Right hindlimb (tissue), 1 donor: ENCODE measurements at regions not wholly inside any gene's neighbourhood (a gene's known extent, or its start where the extent isn't known, plus 50 kb on each side); places are given as distances from the start of the nearest gene placed in this dataset.
"Not testable (repeated sequence)": the region's sequence is repeated elsewhere in the genome, so short reads cannot be mapped to it uniquely, and the experiment has no call there.

Source experiments
- DNase-seq: peaks from one replicate; pipeline ENCODE4 v3.0.0-alpha.2; 2018

GRCh38 chr4:154030152-154030551 lies 241.3 kb upstream of the SFRP2 start:
- DNase-seq, result no peak

DNA sequence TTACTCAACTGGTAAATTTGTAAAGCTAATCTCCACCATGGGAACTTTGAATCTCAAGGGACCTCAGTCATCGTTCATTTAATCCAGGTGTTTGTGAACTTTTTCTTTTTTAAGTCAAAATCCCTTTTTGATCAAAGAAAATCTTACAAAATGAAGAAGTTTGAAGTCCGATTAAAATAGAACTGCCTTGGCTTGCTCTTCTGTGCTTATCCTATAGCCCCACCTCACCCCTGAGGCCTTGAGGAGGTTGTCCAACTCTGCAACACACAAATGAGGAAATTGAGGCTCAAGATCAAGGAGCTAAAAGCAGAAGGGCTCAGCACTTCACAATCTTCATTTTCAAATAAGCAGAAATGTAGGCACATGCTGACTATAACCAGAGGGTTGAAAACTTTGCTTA lies 240.3 kb upstream of the SFRP2 start:
- no peak for DNase-seq

GRCh38 chr4:154025110-154025509 lies 236.2 kb upstream of the SFRP2 start:
- DNase-seq, result no peak

- no peak for DNase-seq
Measured at GRCh38 chr4:154024097-154024694, 235.3 kb upstream of the SFRP2 start.

GRCh38 chr4:154023671-154024070 lies 234.8 kb upstream of the SFRP2 start:
- not testable (repeated sequence) for DNase-seq

DNA sequence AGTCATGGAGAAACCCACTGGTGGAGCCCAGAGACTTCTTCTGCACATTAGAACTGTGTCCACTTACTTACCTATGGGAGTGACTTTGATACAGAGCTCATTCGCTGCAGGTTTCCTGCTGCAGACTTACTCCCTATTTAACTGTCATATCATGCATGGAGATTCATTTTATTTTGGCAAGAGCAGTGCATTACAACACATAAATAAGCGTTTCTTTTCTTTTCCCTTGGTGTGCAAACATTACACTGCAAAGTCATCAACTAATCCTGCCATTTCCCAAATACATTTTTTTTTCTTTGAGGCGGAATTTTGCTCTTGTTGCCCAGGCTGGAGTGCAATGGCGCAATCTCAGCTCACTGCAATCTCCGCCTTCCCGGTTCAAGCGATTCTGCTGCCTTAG lies 230.9 kb upstream of the SFRP2 start:
- DNase-seq, result no peak

DNA sequence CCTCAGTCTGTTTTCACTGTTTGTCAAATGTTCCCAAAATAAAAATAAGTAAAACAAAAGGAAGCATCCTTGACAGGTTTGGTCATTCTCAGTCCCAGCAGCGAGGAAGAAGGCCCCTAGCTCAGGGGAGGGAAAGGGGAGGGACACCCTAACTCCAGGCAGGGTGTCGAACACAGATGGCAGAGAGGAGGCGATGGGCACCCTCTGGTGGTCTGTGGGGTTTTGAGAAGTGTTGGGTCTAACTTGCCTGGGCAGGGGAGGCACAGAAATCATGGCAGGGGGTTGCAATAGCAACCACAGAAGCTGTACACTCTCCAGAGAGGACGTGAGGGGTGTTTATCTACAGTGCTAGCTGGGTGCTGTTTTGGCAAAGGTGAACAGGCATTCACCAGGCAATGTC lies 229.8 kb upstream of the SFRP2 start:
- DNase-seq, result no peak

DNA sequence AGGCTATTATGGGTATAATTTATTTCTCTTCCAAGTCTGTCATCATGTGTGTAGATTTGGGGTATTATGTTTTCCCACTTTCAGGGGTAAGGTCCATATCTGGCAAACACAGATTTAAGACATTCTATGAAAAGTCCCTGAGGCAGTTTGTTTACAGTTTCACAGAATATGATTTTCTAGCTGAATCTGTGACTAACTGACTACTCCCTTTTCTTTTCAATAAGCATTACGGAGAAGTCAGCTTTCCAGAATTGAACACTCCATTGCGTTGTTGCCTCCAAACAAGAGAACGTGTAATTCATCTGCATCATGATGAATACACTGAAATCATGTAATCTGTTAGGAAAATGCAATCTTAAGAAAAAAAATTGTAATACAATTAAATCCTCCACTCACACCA lies 226.7 kb upstream of the SFRP2 start:
- DNase-seq, result no peak

DNA sequence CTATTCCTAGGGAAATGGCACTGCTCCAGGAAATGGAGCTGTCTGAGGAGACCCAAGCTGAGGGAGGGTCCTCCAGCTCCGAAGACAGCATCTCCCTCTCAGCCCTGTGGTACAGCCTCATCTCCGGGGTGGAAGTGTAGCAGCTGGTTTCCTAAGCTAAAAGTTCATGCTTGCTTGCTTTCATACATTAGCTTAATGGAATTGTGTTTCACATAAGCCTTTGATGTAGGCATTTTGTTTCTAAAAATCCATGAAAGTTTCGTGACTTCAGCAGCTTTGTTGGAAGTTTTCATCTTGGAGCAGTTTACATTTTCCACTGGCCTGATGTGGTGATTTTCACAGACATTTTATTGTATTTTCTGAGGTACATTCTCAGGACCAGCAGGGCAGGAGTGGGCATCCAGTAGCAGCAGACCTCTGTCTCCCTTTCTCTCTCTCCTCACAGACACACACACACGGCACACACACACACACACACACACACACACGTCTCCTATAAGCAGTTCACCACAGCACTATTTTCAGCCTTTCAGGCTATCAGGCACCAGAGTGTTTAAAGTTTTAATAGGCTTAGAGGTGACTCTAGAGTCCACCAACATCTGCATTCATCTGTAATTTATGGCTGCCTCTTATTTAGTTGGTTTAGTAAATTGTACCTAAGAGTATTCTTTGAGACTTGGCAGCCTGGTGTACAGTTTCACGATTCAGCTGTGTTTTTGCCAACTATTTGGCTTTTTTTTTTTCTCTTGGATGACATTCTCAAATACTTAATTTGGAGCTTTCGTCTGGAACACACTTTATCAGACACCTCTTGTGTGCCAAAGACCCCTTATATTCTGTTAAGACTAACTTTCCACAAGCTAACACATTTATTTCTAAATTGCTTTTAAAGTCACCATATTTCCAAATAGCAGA lies 225.8 kb upstream of the SFRP2 start:
- peak; percentile 70 for DNase-seq

- no peak for DNase-seq
Measured at GRCh38 chr4:154013576-154013975, 224.7 kb upstream of the SFRP2 start.

- DNase-seq, result peak; percentile 88
Measured at GRCh38 chr4:154010371-154010770, 221.5 kb upstream of the SFRP2 start.

DNA sequence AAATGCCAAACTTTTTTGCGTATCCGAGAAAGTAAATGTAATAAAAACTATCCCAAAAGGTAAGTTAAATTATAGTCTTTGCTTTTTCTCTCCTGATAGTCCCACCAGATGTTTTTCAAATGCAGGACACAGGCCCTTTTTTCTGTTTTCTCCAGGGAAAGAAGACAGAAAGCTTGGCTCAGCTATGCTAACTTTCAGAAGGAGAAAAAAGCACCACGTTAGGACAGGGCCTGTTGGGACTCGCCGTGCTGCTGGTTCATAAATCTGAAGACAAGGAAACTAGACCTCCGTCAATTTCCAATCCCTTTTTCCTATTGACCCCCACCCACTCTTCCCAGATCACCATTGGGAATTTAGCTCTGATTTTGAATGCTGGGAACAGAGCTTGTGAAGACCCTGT lies 220.9 kb upstream of the SFRP2 start:
- DNase-seq, result no peak

DNA sequence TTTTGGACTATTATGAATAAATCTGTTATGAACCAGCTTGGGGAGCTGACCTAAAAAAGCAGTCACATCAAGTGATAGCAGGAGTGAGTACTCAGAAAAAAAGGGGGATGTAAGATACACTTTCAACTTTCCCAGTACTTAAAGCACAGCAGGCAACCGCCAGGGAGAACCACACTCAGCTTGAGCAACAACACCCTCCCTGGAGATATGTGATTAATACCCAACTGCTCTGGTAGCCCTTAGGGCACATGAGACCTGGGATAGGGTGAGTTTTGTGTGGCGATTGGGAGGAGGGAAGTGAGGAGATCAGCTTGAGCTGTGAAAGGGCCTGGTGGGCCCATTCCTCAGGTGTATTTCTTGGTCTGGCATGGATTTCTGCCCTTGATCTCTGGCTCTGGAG lies 220.3 kb upstream of the SFRP2 start:
- DNase-seq, result no peak

DNA sequence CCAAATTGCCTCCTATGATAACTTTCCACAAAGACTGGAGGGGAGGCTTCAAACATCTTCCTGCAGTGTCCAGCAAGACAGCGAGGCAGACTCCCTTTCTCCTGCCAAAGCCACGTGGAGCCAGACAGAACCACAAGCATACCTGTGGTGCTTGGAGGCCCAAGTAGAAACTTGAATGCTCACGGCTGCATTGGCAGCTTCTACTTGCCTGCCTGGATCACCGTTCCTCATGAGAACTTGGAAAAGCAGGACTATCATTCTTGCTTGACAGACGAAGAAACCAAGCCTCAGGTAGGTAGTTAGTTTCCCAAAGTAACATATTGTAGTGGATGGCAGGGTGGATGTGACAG lies 216.3 kb upstream of the SFRP2 start:
- DNase-seq, result peak; percentile 35

DNA sequence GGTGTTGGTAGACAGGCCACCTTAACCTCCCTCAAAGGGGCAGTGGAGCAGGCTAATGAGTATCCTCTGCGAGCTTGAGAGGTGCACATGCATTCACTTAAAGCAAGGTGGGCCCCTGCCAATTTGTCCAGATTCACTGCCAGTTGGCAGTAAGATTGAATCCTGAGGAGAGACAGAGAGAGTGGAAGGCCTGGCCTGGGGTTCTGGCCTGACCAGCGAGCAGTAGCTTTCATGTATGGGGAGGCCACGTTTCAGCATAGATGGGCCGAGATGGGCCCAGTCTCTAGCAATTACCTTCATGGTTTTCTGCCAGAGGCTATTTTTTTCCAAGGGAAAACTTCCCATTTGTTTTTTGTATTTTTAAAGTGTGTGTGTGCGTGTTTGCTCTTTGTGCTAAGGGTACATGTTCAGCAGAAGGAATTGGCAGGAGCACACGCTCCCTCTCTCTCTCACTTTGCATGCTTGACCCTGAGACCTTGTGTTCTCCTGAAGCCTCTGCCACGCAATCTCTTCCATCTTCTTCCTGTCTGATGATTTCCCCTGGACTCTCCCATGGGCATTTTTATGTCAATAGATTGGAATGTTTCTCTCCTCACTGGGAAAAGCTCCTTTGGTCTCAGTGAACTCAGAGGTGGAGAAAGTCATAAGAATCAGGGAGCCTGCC lies 215.8 kb upstream of the SFRP2 start:
- peak; percentile 85 for DNase-seq

DNA sequence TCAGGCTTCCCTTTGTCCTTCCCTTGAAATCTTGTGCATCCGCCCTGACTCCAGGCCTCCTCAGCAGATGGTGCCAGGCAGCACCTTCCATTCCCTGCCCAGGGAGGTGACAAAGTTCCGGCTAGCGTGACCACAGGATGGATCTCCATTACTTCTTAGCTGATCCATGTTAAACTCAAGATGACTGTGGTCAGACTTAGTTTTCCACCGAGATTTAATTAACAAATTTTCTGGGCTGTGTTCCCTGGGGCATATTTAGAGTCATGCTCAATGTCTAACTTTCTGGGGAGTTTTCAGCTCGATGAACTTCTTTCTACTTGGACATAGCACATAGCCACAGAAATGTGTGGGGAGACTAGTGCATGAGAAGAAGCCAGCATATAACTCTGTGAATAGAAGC lies 215.1 kb upstream of the SFRP2 start:
- no peak for DNase-seq

GRCh38 chr4:154003378-154003777 lies 214.5 kb upstream of the SFRP2 start:
- no peak for DNase-seq

- DNase-seq, result peak; percentile 40
Measured at GRCh38 chr4:154001193-154001592, 212.3 kb upstream of the SFRP2 start.

GRCh38 chr4:153997516-153997915 lies 208.6 kb upstream of the SFRP2 start:
- DNase-seq, result no peak

- no peak for DNase-seq
Measured at GRCh38 chr4:153989505-153989904, 200.6 kb upstream of the SFRP2 start.

GRCh38 chr4:153988492-153989363 lies 199.8 kb upstream of the SFRP2 start:
- no peak for DNase-seq

- DNase-seq, result no peak
Measured at GRCh38 chr4:153987291-153987690, 198.4 kb upstream of the SFRP2 start.

- DNase-seq, result no peak
Measured at GRCh38 chr4:153976954-153977353, 188.1 kb upstream of the SFRP2 start.
